Right lobe of liver (tissue), 6 donors: ENCODE measurements at regions not wholly inside any gene's neighbourhood (a gene's known extent, or its start where the extent isn't known, plus 50 kb on each side); places are given as distances from the start of the nearest gene placed in this dataset.

ENCODE experiments used
- ATAC-seq, 4 donors: fragments of 200-7000 bp; cut with Tn5 transposase; one replicate each; pipeline ENCODE4 v1.9.1; 2020; ENCODE audit warnings: mild to moderate bottlenecking in 4 of 4, moderate library complexity in 4 of 4
- DNase-seq, 3 donors: peaks; one replicate each; pipeline ENCODE4 v3.0.0-alpha.2; 2020
- H3K27ac ChIP-seq, 3 donors: fragments of 200-600 bp; one replicate each; pipeline ENCODE4 v1.8.0; 2022
- H3K27me3 ChIP-seq, 2 donors: fragments of 200-600 bp; one replicate each; pipeline ENCODE4 v1.8.0; 2022
- H3K36me3 ChIP-seq, 4 donors: fragments of 200-600 bp; sonication (generic) in 1 of 4; one replicate each; pipeline versions ENCODE4 v1.5.1 to v1.8.0; 2017 to 2022; ENCODE audit warnings: control low read depth in 1 of 4
- H3K4me1 ChIP-seq, 4 donors: fragments of 200-600 bp; sonication (generic) in 1 of 4; one replicate each; pipeline versions ENCODE4 v1.5.1 to v1.8.0; 2017 to 2022; ENCODE audit warnings: control low read depth in 1 of 4
- H3K4me3 ChIP-seq, 3 donors: fragments of 200-600 bp; one replicate each; pipeline ENCODE4 v1.8.0; 2022
- H3K9me3 ChIP-seq, 4 donors: fragments of 200-600 bp; sonication (generic) in 1 of 4; one replicate each; pipeline versions ENCODE4 v1.5.1 to v1.8.0; 2017 to 2022; ENCODE audit warnings: control low read depth in 1 of 4
- POLR2A ChIP-seq: fragments of 450-650 bp; IDR thresholded peaks from one replicate; pipeline ENCODE4 v1.6.1; 2017; ENCODE audit warnings: antibody characterized with exemption, mild to moderate bottlenecking
- WGBS: methylation state at CpG from one replicate; pipeline ENCODE4 v1.1.6; 2018; ENCODE audit warnings: low coverage, low lambda C conversion rate; ENCODE audit not compliant: insufficient coverage; ENCODE audit errors: missing lambda C conversion rate; 5-methylcytosine and 5-hydroxymethylcytosine counted together
- intact Hi-C, 2 donors: fragments of 100-400 bp; cut with DNase I; formaldehyde crosslinking; loops; one replicate each; pipeline versions ENCODE4 v1.11.2 to v1.14.1; 2022
- TF ChIP-seq, protein P1 (sequence below), 4 donors: fragments of 200-600 bp in 3 of 4; fragments of 450-650 bp in 1 of 4; IDR thresholded peaks; one replicate each; pipeline versions ENCODE4 v1.5.1 to v1.8.0; 2016 to 2022; ENCODE audit warnings: antibody characterized with exemption in 4 of 4, mild to moderate bottlenecking in 2 of 4
- donor health status: DM: no; HTN: yes; CAD: no.
- donor health status: DM: no; HTN: no; CAD: no.
- donor health status: DM: no; HTN: no; CAD: no.
- donor health status: DM: no; HTN: yes; CAD: no.
- donor health status: DM: no; HTN: yes; CAD: no.

DNA sequence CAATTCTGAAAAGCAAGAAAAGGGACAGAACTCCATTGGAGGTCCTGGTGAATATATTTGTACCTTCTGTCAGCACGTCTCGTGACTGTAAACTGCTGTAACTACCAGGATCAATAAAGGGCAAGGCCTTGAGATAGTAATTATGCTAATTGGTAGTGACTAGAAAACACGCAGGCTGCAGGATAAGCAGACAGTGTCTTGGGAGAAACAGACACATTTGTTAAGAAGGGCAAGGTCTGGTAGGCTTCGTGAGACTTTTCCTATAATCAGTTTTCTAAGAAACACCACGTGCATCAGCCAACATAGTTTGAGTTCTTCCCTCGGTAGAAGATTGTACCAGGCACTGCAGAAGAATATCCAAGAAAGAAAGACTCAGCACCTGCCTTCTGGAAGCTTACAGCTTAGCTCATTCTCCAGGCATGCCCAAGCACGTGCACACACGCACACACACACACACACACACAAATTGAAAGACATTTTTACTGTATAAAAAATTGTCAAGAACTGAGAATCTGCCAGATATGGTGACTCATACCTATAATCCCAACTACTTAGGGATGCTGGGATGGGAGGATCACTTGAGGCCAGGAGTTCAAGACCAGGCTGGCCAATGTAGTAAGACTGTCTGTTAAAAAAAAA is 167.0 kb upstream of the SASH1 start:
- H3K4me1 ChIP-seq, result no peaks in the 10 kb centered on the region
- H3K27ac ChIP-seq, result no peak overlapping the region
- H3K9me3 ChIP-seq, result no peaks in the 10 kb centered on the region
- no peaks in the 10 kb centered on the region for H3K36me3 ChIP-seq
- DNase-seq, result no peak
- no peaks in the 10 kb centered on the region for H3K27me3 ChIP-seq
- no peak overlapping the region for H3K4me3 ChIP-seq
- no peak for ATAC-seq
- no peak for TF ChIP-seq POLR2A
- TF ChIP-seq, protein P1, sequence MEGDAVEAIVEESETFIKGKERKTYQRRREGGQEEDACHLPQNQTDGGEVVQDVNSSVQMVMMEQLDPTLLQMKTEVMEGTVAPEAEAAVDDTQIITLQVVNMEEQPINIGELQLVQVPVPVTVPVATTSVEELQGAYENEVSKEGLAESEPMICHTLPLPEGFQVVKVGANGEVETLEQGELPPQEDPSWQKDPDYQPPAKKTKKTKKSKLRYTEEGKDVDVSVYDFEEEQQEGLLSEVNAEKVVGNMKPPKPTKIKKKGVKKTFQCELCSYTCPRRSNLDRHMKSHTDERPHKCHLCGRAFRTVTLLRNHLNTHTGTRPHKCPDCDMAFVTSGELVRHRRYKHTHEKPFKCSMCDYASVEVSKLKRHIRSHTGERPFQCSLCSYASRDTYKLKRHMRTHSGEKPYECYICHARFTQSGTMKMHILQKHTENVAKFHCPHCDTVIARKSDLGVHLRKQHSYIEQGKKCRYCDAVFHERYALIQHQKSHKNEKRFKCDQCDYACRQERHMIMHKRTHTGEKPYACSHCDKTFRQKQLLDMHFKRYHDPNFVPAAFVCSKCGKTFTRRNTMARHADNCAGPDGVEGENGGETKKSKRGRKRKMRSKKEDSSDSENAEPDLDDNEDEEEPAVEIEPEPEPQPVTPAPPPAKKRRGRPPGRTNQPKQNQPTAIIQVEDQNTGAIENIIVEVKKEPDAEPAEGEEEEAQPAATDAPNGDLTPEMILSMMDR (IDR thresholded peaks at IDR 0.05), result no peak
- WGBS, result 64% methylated on average over 8 of the region's 8 CpGs
- intact Hi-C loops, result loop anchor here (10.0 kb wide), 2 partner anchors 289 to 299 kb away; no protein-coding TSS in a partner anchor

DNA sequence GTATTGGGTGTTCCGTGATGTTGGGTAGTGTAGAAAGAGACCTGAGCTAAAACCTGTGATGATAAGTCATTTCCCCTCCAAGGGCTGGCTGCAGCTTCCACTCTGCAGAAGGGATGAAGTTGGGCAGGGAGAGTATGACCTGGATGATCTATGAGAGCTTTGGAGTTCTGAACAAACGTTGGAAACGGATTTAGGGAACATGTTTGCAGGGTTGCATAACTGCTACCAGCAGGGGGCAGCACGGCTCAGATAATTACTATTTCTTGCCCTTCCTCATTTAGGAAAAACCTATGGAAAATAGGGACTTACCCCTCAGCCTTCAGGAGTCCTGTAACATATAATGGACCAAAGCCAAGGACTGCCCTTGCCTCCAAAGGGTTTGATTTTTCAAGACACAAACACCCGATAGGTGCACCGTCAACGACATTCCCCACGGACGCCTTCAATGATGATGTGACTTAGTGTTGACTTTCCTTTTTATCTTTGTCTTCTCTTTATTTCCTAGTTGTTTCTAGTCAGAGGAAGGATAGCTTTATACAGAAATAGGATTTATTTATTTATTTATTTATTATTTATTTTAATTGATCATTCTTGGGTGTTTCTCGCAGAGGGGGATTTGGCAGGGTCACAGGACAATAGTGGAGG is 164.9 kb upstream of the SASH1 start:
- no peaks in the 10 kb centered on the region for H3K27me3 ChIP-seq
- TF ChIP-seq POLR2A, result no peak
- TF ChIP-seq, protein P1 (IDR thresholded peaks at IDR 0.05), result peak; percentile 71 to 84 (median 74)
- no peak overlapping the region for H3K4me3 ChIP-seq
- H3K36me3 ChIP-seq, result no peaks in the 10 kb centered on the region
- no peak overlapping the region for H3K27ac ChIP-seq
- H3K4me1 ChIP-seq, result no peaks in the 10 kb centered on the region
- ATAC-seq (peak; percentile 65 to 81 (median 70)), DNase-seq (peak; percentile 44 to 61 (median 54))
- intact Hi-C loops, result loop anchor here (10.0 kb wide), 2 partner anchors 287 to 297 kb away; no protein-coding TSS in a partner anchor
- no peaks in the 10 kb centered on the region for H3K9me3 ChIP-seq
- 64% methylated on average over 9 of the region's 10 CpGs for WGBS

DNA sequence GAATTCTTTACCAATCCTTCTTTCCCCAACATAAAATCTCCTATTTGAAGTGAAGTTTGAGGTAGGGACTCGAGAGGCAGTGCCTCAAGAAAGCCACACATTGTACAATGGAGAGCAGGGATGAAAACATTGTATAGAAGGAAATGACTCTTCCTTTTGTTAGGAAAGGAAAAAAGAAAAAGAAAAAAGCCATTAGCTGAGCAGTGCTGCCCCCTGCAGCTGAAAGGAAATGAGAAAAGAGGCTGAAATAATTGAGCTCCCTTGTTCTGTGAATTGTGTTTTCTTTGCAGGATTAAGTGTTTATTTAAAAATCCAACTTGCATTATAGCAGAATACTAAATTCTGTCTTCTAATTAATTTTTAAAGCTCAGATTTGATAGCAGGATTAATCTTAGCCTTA is 162.9 kb upstream of the SASH1 start:
- no peak for TF ChIP-seq POLR2A
- TF ChIP-seq, protein P1 (IDR thresholded peaks at IDR 0.05), result peak; percentile 23 to 53 (median 51)
- Histone ChIP-seq H3K4me1 (no peaks in the 10 kb centered on the region), H3K27ac (no peak overlapping the region), H3K36me3 (no peaks in the 10 kb centered on the region), H3K4me3 (no peak overlapping the region), H3K9me3 (no peaks in the 10 kb centered on the region), H3K27me3 (no peaks in the 10 kb centered on the region)
- intact Hi-C loops, result loop anchor here (10.0 kb wide), 2 partner anchors 285 to 295 kb away; no protein-coding TSS in a partner anchor
- 50% methylated on average over 1 of the region's 1 CpG for WGBS
- DNase-seq, result no peak
- ATAC-seq, result peak in 3 of 4 donors; percentile 38 to 47 (median 46)

DNA sequence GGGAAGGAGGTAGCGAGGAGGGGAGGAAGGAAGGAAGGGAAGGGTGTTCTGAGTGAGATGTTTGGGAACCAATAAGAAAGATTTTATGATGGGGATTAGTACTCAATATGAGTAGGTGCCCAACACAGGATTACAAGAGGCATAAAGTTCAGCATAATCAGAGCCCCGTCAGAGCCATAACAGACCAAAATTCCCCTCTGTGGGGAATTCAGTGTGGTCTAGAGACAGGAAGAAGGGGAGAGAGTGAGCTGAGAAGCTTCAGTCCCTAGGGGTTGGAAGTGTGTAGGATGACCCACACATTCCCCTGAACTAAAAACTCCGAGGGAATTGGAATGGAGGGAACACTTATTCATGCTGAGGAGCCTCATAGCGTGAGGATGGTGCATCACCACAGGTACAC is 160.3 kb upstream of the SASH1 start:
- H3K27ac ChIP-seq, result no peak overlapping the region
- no peak for DNase-seq
- ATAC-seq, result no peak
- 56% methylated on average over 3 of the region's 4 CpGs for WGBS
- peaks cover 0 to 9% (median 0%) of the 10 kb centered on the region in 4 donors for H3K4me1 ChIP-seq
- H3K36me3 ChIP-seq, result no peaks in the 10 kb centered on the region
- H3K4me3 ChIP-seq, result no peak overlapping the region
- TF ChIP-seq, protein P1 (IDR thresholded peaks at IDR 0.05), result no peak
- TF ChIP-seq POLR2A, result no peak
- no peaks in the 10 kb centered on the region for H3K27me3 ChIP-seq
- intact Hi-C loops, result no loop called here
- no peaks in the 10 kb centered on the region for H3K9me3 ChIP-seq
